ENCODE measurements at regions not wholly inside any gene's neighbourhood (a gene's known extent, or its start where the extent isn't known, plus 50 kb on each side); places are given as distances from the start of the nearest gene placed in this dataset.

DNA sequence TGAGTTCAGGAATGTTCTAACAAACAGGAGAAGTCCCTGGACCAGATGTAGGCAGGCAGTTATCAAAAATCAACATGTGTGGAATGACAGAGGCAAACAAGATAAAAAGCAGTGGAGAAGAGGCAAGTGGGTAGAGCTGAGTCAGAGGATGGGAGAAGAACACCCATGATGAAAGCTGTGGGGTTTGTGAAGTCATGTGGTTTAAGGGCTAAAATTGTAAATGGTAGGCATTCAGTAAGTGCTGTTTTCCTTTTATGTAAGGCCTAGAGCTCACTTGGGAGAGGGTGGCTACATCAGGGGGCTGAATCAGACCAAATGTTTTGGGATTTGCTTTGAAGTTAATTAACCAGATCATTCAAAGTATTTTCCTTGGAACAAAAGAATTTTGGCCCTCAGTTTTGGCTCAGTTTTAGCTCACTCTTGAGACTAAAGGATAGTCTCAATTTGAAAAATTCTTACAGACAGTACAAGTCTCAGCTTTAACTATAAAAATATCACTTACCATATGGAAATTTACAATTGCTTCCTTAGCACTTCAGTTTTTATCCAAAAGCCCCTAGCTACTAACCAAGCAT is 114.5 kb upstream of the PCDH7 start:
- DNase-seq: no peak

GRCh38 chr4:30610361-30610760 is 109.8 kb upstream of the PCDH7 start:
- no peak for DNase-seq

GRCh38 chr4:30614771-30615170 is 105.4 kb upstream of the PCDH7 start:
- DNase-seq: no peak

DNA sequence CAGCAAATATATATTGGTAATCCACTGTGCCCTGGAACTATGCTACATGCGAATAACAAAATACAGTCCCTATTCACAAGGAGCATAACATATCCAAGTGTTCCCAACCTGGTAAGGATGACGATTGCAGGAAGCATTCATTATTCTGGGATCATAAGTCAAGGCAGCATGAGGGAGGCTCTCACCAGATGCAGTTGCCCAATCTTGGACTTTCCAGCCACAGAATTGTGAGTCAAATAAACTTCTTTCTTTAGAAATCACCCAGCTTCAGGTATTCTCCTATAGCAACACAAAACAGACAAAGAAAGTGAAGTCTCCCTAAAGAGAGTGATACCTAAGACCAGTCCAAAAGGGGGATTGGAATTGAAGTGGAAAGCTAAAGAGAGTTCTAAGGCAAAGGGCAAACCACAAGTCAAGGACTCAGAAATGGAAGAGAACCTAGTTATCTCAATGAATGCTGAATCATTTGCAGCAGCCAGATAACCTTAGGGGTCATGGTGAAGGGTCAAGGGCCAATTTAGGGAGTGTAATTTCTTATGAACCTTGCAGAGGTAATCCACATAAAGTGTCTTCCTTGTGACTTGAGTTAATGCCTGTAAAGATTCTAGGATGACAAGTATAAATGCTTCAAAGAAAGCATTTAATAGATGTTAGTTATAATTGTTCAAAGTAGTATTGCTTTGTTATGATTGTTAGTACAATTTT is 103.1 kb upstream of the PCDH7 start:
- DNase-seq: no peak

DNA sequence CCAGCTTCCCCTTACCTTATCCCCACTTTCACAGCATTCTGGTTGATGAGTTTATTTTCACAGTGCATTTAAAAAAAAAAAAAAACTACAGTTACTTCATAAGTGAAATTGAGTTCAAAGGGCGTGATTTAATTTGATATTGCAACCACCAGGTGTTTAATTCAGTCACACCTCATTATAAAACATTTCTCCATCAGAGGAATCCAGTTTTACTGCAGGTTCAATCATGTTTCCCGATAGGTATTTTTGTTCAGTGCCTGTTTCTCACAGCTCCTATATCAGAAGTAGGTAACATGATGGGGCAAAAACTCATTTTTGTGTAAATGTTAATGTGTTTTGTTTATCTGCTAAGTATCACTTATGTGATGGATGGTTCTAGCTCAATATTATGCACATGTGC is 102.3 kb upstream of the PCDH7 start:
- no peak for DNase-seq

DNA sequence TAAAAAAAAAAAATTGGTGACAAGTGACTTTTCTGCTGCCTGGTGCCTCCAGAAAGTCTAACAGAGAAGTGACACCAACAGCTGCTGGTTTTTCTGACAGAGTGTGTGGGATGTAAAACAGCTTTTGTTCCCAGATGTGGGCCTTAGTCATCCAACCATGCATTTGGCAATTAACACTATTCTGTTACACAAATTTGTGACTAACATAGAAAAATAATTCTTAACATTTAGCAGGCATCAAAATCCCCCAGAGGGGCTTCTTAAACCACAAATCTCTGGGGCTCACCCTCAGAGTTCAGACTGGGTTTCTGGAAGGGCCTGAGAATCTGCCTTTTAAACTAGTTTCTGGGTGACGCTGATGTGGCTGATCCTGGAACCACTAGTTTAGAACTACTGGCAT is 100.5 kb upstream of the PCDH7 start:
- no peak for DNase-seq

DNA sequence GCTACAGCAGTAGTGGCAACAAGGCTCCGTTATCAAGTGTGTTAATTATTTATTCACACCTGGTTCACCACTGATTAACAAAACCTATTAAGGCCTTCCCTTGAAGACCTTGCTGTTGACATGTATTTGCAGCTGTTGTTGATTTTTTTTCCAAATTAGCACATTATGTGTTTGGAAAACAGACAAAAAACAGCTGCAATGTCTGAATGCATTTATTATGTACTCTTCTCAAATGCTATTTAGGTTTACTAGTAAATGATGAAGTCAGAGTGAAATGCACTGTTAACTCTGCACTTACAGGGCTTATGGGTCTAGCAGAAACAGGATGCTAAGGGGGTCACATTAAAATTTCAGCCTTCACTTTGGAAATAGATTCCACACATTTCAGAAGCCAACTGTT is 99.5 kb upstream of the PCDH7 start:
- no peak for DNase-seq

DNA sequence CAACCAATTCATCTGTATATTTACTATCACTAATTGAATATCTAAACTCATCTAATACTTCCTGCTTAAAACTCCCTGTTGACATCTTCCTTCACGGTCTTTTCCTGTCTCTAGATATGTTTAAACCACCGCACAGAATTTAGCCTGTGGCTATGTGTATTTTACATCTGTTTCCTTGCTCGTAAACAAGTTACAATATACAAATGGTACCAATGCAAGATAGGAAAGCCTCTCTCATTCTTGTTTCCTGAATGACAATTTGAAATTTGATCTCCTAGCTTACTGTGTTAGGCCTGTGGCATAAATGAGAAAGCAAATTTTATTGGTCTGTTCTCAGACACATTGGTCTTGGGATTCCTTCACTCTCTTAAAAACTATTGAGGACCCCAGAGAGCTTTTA is 89.7 kb upstream of the PCDH7 start:
- no peak for DNase-seq

DNA sequence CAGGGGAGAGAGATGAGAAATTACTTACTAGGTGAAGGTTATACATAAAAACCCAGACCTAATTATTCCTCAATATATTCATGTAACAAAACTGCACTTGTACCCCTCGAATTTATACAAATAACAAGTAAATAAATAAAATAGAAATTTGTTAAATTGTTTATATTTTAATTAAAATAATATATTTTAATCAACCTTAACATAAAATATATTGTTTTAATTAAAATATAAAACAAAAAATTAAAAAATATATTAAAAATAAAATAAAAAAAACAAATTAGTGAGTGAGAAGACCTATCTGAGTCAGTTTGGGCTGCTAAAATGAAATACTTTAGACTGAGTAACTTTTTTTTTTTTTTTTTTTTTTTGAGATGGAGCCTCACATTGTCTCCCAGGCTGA is 87.4 kb upstream of the PCDH7 start:
- no peak for DNase-seq

DNA sequence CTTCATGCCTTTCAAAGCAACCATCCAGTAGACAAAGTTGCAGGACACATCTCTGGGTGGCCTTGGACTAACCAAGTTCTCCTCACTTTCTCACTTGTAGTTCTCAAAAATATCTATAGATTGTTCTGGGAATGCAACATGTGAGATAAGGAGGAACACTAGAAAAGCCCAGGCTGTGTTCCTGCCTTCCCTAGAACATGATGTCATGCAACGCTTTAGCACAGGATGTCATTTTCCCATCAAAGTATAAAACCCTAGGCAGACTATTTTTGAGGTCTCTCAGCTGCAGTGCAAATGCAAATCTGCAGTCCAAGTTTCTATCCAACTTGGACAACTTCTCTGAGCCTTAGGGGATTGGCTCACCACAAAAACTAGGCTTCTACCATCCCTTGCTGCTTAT is 78.8 kb upstream of the PCDH7 start:
- DNase-seq: no peak

GRCh38 chr4:30642567-30642966 is 77.6 kb upstream of the PCDH7 start:
- no peak for DNase-seq

DNA sequence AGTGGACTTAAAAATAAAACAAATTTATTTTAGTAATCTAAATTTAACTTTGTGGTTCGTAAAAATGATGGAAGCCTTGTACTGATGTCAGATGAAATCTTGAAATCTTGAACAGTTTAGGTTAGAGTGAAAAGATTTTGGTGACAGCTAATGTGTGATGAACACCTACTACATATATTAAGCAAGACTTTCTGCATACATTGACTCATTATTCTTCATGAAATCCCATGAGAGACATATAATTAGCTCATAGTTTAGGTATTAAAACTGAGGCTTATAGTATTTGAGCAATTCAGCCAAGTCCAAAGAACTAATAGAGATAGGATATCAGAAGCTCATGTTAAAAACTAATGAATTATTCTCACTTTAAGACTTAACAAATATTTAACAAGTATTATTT is 66.9 kb upstream of the PCDH7 start:
- DNase-seq: no peak

DNA sequence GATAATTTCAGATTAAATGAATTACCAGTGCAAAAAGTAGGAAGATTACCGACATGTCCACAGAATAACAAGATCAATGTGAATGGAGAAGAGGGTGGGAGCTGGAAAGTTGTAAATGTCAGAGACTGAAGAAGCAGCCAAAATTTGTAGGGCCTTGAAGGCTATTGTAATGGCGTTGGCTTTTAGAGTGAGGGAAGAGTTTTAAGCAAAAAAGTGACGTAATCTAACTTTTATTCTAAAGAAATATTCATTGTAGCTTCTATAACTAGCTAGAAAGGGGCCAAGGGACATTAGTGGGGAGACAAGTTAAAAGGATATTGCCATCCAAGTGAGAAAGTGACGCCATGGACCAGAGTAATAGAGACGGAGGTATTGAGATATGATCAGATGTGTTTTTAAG is 63.3 kb upstream of the PCDH7 start:
- DNase-seq: no peak

GRCh38 chr4:30667919-30668318 is 52.2 kb upstream of the PCDH7 start:
- no peak for DNase-seq

GRCh38 chr4:30670206-30670605 is 50.0 kb upstream of the PCDH7 start:
- no peak for DNase-seq
